Progenitor cell of endocrine pancreas (in vitro differentiated cells): ENCODE measurements at regions not wholly inside any gene's neighbourhood (a gene's known extent, or its start where the extent isn't known, plus 50 kb on each side); places are given as distances from the start of the nearest gene placed in this dataset.
"Not testable (repeated sequence)": the region's sequence is repeated elsewhere in the genome, so short reads cannot be mapped to it uniquely, and the experiment has no call there.

ENCODE experiments used
- DNase-seq: peaks from one replicate; pipeline ENCODE4 v3.0.0; 2021; ENCODE audit warnings: low spot score; ENCODE audit not compliant: unreplicated experiment
- H3K27ac Mint-ChIP-seq: 2 replicates; pipeline ENCODE4 v1.8.0; 2021; ENCODE audit warnings: mild to moderate bottlenecking, moderate library complexity, mixed read lengths
- H3K27me3 Mint-ChIP-seq: 2 replicates; pipeline ENCODE4 v1.8.0; 2021; ENCODE audit warnings: mixed read lengths
- H3K36me3 Mint-ChIP-seq: 2 replicates; pipeline ENCODE4 v1.8.0; 2022; ENCODE audit warnings: mixed read lengths; ENCODE audit not compliant: insufficient read depth
- H3K4me1 Mint-ChIP-seq: 2 replicates; pipeline ENCODE4 v1.8.0; 2021; ENCODE audit warnings: low read depth, mixed read lengths
- H3K4me3 Mint-ChIP-seq: 2 replicates; pipeline ENCODE4 v1.8.0; 2021; ENCODE audit warnings: low read depth, mild to moderate bottlenecking, moderate library complexity, mixed read lengths
- H3K9me3 Mint-ChIP-seq: 2 replicates; pipeline ENCODE4 v1.8.0; 2021; ENCODE audit warnings: low read depth, mixed read lengths
- CTCF ChIP-seq: fragments of 200-600 bp; sonication (generic); IDR thresholded peaks from one replicate; pipeline ENCODE4 v1.5.0; 2021; ENCODE audit warnings: antibody characterized with exemption, mild to moderate bottlenecking; ENCODE audit not compliant: unreplicated experiment

- Mint-ChIP-seq H3K9me3 (no peaks in the 10 kb centered on the region), H3K4me3 (no peak overlapping the region), H3K4me1 (peaks cover 28% of the 10 kb centered on the region), H3K27me3 (no peaks in the 10 kb centered on the region), H3K27ac (no peak overlapping the region), H3K36me3 (no peaks in the 10 kb centered on the region)
- DNase-seq: no peak
- no peak for TF ChIP-seq CTCF
Measured at GRCh38 chr20:51127713-51128112, 104.8 kb upstream of the KCNG1 start.

- peaks cover 40% of the 10 kb centered on the region for H3K4me1 Mint-ChIP-seq
- no peak for TF ChIP-seq CTCF
- H3K27ac Mint-ChIP-seq: peak overlapping the region; percentile 60
- DNase-seq: no peak
- no peaks in the 10 kb centered on the region for H3K9me3 Mint-ChIP-seq
- H3K36me3 Mint-ChIP-seq: no peaks in the 10 kb centered on the region
- no peak overlapping the region for H3K4me3 Mint-ChIP-seq
- H3K27me3 Mint-ChIP-seq: no peaks in the 10 kb centered on the region
Measured at GRCh38 chr20:51126337-51126736, 103.4 kb upstream of the KCNG1 start.

GRCh38 chr20:51125780-51126179 is 102.9 kb upstream of the KCNG1 start:
- Mint-ChIP-seq H3K36me3 (no peaks in the 10 kb centered on the region), H3K27ac (no peak overlapping the region), H3K27me3 (no peaks in the 10 kb centered on the region), H3K9me3 (no peaks in the 10 kb centered on the region), H3K4me3 (no peak overlapping the region), H3K4me1 (peaks cover 42% of the 10 kb centered on the region)
- no peak for TF ChIP-seq CTCF
- no peak for DNase-seq

GRCh38 chr20:51125105-51125504 is 102.2 kb upstream of the KCNG1 start:
- Mint-ChIP-seq H3K4me3 (no peak overlapping the region), H3K36me3 (no peaks in the 10 kb centered on the region), H3K4me1 (peaks cover 42% of the 10 kb centered on the region), H3K27ac (no peak overlapping the region), H3K27me3 (no peaks in the 10 kb centered on the region), H3K9me3 (no peaks in the 10 kb centered on the region)
- no peak for TF ChIP-seq CTCF
- DNase-seq: no peak

GRCh38 chr20:51123887-51124286 is 101.0 kb upstream of the KCNG1 start:
- H3K27me3 Mint-ChIP-seq, H3K27ac Mint-ChIP-seq, H3K4me3 Mint-ChIP-seq: not testable (repeated sequence)

GRCh38 chr20:51122931-51123658 is 100.2 kb upstream of the KCNG1 start:
- TF ChIP-seq CTCF: no peak
- no peak overlapping the region for H3K4me3 Mint-ChIP-seq
- H3K4me1 Mint-ChIP-seq: peaks cover 38% of the 10 kb centered on the region
- no peak overlapping the region for H3K27ac Mint-ChIP-seq
- no peaks in the 10 kb centered on the region for H3K36me3 Mint-ChIP-seq
- H3K9me3 Mint-ChIP-seq: no peaks in the 10 kb centered on the region
- peaks cover 2% of the 10 kb centered on the region for H3K27me3 Mint-ChIP-seq
- no peak for DNase-seq

More at GRCh38 chr20:51123887-51124286, 101.0 kb upstream of the KCNG1 start:
- DNase-seq, H3K36me3 Mint-ChIP-seq, H3K9me3 Mint-ChIP-seq: not testable (repeated sequence)
- peaks cover 42% of the 10 kb centered on the region for H3K4me1 Mint-ChIP-seq
